CD4-positive, alpha-beta memory T cell (primary cell): ENCODE measurements at regions not wholly inside any gene's neighbourhood (a gene's known extent, or its start where the extent isn't known, plus 50 kb on each side); places are given as distances from the start of the nearest gene placed in this dataset.

ENCODE experiments used
- CTCF ChIA-PET: fragments of 350-600 bp; sonication (Branson Sonifier 250); formaldehyde crosslinking; loops from one replicate; lab custom pipeline; 2021; ENCODE audit warnings: inconsistent platforms; ENCODE audit not compliant: partially characterized antibody; lab: Charles Lee
- POLR2A ChIA-PET: fragments of 350-600 bp; sonication (Branson Sonifier 250); formaldehyde crosslinking; loops from one replicate; lab custom pipeline; 2021; ENCODE audit not compliant: partially characterized antibody; lab: Charles Lee
- DNase-seq, 5 donors: peaks; one replicate each; pipeline versions ENCODE4 v3.0.0 to v3.0.0-alpha.2; 2020 to 2022; ENCODE audit warnings: mixed read lengths in 1 of 5
- H3K27ac ChIP-seq: one replicate; pipeline ENCODE4 v1.7.0; 2013; ENCODE audit warnings: low read depth, low read length
- H3K27me3 ChIP-seq: 2 replicates; pipeline ENCODE4 v1.7.0; 2013; ENCODE audit warnings: mild to moderate bottlenecking, low read length, moderate library complexity; ENCODE audit not compliant: insufficient read depth
- H3K36me3 ChIP-seq: 2 replicates; pipeline ENCODE4 v1.7.0; 2013; ENCODE audit warnings: mild to moderate bottlenecking, low read length, moderate library complexity; ENCODE audit not compliant: insufficient read depth
- H3K4me1 ChIP-seq: 2 replicates; pipeline ENCODE4 v1.7.0; 2013; ENCODE audit warnings: mild to moderate bottlenecking, low read length, moderate library complexity; ENCODE audit not compliant: insufficient read depth
- H3K4me3 ChIP-seq, 2 donors: one replicate each; pipeline ENCODE4 v1.7.0; 2013; ENCODE audit warnings: low read length in 2 of 2, mild to moderate bottlenecking in 1 of 2
- H3K9me3 ChIP-seq, 2 donors: one replicate each; pipeline ENCODE4 v1.7.0; 2013; ENCODE audit warnings: low read length in 2 of 2, control low read depth in 1 of 2; ENCODE audit not compliant: control insufficient read depth in 1 of 2
- H3K27ac Mint-ChIP-seq, 7 donors: one replicate each; pipeline ENCODE4 v1.8.0; 2020 to 2021; ENCODE audit warnings: mixed read lengths in 7 of 7, mild to moderate bottlenecking in 6 of 7, inconsistent platforms in 3 of 7, moderate library complexity in 3 of 7
- H3K27me3 Mint-ChIP-seq, 2 donors: one replicate each; pipeline ENCODE4 v1.8.0; 2020 to 2021; ENCODE audit warnings: mixed read lengths in 2 of 2
- H3K36me3 Mint-ChIP-seq, 2 donors: one replicate each; pipeline ENCODE4 v1.8.0; 2020 to 2021; ENCODE audit warnings: mixed read lengths in 2 of 2, inconsistent platforms in 1 of 2, mild to moderate bottlenecking in 1 of 2
- H3K4me1 Mint-ChIP-seq, 4 donors: one replicate each; pipeline ENCODE4 v1.8.0; 2020 to 2021; ENCODE audit warnings: mixed read lengths in 4 of 4, mild to moderate bottlenecking in 1 of 4
- H3K4me3 Mint-ChIP-seq, 8 donors: one replicate each; pipeline ENCODE4 v1.8.0; 2020 to 2021; ENCODE audit warnings: mixed read lengths in 8 of 8, mild to moderate bottlenecking in 7 of 8, moderate library complexity in 6 of 8, inconsistent platforms in 3 of 8
- H3K9me3 Mint-ChIP-seq, 8 donors: one replicate each; pipeline ENCODE4 v1.8.0; 2020 to 2021; ENCODE audit warnings: mixed read lengths in 8 of 8, mild to moderate bottlenecking in 5 of 8, inconsistent platforms in 3 of 8, moderate library complexity in 1 of 8
- intact Hi-C: fragments of 100-400 bp; cut with micrococcal nuclease; formaldehyde crosslinking; loops from one replicate; pipeline ENCODE4 v1.15.1; 2023

DNA sequence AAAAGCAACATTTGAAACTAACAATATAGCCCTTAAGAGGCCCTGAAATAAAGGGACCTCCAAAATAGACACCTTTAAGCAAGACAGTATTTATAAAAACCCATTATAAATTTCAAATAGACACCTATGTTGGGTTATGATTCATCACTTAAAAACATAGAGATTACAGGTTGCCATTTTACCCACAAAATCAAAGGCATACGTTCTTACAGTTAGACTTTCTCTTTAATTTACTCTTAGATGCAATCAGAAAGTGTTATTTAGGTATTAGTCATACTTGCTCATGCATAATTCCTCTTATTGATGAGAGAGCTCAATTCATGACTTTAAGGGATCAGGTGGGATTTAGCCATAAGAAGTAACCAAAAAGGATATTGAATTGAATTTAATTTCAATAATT is 51.5 kb upstream of the TMEM200A start:
- no peaks in the 10 kb centered on the region for H3K4me1 Mint-ChIP-seq
- ChIA-PET CTCF (interaction anchor here (0.9 kb wide), 1 partner anchor 32 kb away, joined by 3 read pairs; no protein-coding TSS in a partner anchor), POLR2A (no interaction called here)
- no peaks in the 10 kb centered on the region for H3K9me3 Mint-ChIP-seq
- no peaks in the 10 kb centered on the region for H3K4me1 ChIP-seq
- H3K9me3 ChIP-seq: no peaks in the 10 kb centered on the region
- no peak overlapping the region for H3K4me3 Mint-ChIP-seq
- no peaks in the 10 kb centered on the region for H3K27me3 ChIP-seq
- H3K27ac Mint-ChIP-seq: no peak overlapping the region
- H3K36me3 Mint-ChIP-seq: no peaks in the 10 kb centered on the region
- H3K36me3 ChIP-seq: no peaks in the 10 kb centered on the region
- no peak overlapping the region for H3K4me3 ChIP-seq
- DNase-seq: no peak
- no peaks in the 10 kb centered on the region for H3K27me3 Mint-ChIP-seq
- no peak overlapping the region for H3K27ac ChIP-seq
- intact Hi-C loops: no loop called here

DNA sequence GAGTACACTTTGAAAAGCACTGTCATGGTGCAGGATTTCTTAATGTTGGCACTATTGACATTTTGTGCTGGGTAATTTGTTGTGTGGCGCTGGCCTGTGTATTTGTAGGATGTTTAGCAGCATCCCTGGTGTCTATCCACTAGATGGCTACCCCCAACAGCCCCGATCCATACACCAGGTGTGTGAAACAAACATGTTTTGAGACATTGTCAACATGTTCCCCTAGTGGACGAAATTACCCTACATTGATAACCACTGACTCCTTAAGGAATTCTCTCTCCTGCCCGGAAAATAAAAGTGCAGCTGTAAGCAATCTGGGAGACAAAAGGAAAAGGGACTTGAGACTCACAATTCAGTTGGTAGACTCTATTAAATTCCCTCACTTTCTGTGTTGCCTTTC is 52.6 kb upstream of the TMEM200A start:
- no peaks in the 10 kb centered on the region for H3K4me1 Mint-ChIP-seq
- H3K27ac ChIP-seq: no peak overlapping the region
- H3K9me3 Mint-ChIP-seq: no peaks in the 10 kb centered on the region
- POLR2A ChIA-PET: no interaction called here
- H3K27me3 Mint-ChIP-seq: no peaks in the 10 kb centered on the region
- H3K4me3 ChIP-seq: no peak overlapping the region
- CTCF ChIA-PET: interaction anchor here (0.8 to 1.0 kb wide), 4 partner anchors 9 to 385 kb away, joined by 3 to 4 read pairs (median 3); no protein-coding TSS in a partner anchor
- H3K4me1 ChIP-seq: no peaks in the 10 kb centered on the region
- no peak overlapping the region for H3K4me3 Mint-ChIP-seq
- intact Hi-C loops: no loop called here
- DNase-seq: no peak
- H3K27me3 ChIP-seq: no peaks in the 10 kb centered on the region
- H3K27ac Mint-ChIP-seq: no peak overlapping the region
- no peaks in the 10 kb centered on the region for H3K36me3 ChIP-seq
- H3K9me3 ChIP-seq: no peaks in the 10 kb centered on the region
- H3K36me3 Mint-ChIP-seq: no peaks in the 10 kb centered on the region

DNA sequence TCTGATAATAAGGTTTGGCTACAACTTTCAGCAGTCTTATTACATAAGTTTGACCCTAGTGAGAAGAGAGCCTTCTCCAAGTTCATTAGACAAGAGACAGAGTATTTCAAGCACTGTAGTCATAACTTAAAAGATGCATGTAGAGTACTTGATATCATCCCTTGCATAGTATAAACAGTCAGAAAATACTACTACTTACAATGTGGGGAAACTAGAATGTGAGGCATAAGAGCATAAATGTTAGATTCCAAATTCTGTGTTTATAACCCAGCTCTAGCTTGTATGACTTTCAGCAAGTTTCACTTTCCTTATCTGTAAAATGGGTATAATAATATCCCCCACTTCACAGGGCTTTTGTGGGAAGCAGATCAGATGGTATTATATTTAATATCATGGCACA is 56.8 kb upstream of the TMEM200A start:
- ChIA-PET POLR2A (no interaction called here), CTCF (no interaction called here)
- Histone ChIP-seq H3K9me3 (no peaks in the 10 kb centered on the region), H3K27me3 (no peaks in the 10 kb centered on the region), H3K27ac (no peak overlapping the region), H3K36me3 (no peaks in the 10 kb centered on the region), H3K4me3 (no peak overlapping the region), H3K4me1 (no peaks in the 10 kb centered on the region)
- no peaks in the 10 kb centered on the region for H3K4me1 Mint-ChIP-seq
- H3K4me3 Mint-ChIP-seq: no peak overlapping the region
- H3K27ac Mint-ChIP-seq: no peak overlapping the region
- no peak for DNase-seq
- no peaks in the 10 kb centered on the region for H3K27me3 Mint-ChIP-seq
- H3K9me3 Mint-ChIP-seq: no peaks in the 10 kb centered on the region
- intact Hi-C loops: no loop called here
- H3K36me3 Mint-ChIP-seq: no peaks in the 10 kb centered on the region

DNA sequence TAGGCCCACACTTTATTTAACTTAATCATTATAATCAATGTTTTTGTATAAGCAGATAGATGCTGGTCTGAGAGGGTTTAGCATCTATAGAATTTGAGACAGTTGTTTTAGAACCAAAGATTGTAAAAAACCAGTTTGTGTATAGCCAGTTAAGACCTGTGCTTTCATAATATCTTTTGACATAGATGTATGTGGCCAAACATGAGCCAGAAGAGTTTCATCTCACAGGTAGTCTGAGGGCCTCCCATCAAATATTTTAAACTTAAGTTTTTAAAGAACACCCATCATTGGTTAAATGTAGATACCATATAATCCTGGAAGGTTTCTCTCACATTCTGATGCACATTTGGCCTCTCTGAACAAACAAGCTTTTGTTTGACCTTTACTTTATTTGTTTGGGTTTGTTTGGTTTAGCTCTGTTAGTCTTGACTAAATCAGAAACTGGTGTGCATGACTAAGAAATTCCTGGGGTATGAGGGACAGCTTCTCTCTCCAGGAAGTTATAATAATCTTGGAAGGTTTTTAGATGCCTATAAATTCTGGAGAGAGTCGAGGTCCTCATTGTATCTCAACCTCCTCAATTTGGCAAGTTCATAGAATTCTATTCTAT is 58.0 kb upstream of the TMEM200A start:
- intact Hi-C loops: no loop called here
- Histone ChIP-seq H3K27me3 (no peaks in the 10 kb centered on the region), H3K27ac (no peak overlapping the region), H3K4me1 (no peaks in the 10 kb centered on the region), H3K36me3 (no peaks in the 10 kb centered on the region), H3K9me3 (no peaks in the 10 kb centered on the region), H3K4me3 (no peak overlapping the region)
- Mint-ChIP-seq H3K4me3 (no peak overlapping the region), H3K9me3 (peaks cover 0 to 4% (median 0%) of the 10 kb centered on the region in 8 donors), H3K4me1 (no peaks in the 10 kb centered on the region), H3K27me3 (no peaks in the 10 kb centered on the region), H3K36me3 (peaks cover 2 to 4% of the 10 kb centered on the region in 2 donors), H3K27ac (no peak overlapping the region)
- ChIA-PET POLR2A (no interaction called here), CTCF (interaction anchor here (0.8 to 1.1 kb wide), 2 partner anchors 9 to 14 kb away, joined by 3 read pairs; no protein-coding TSS in a partner anchor)
- no peak for DNase-seq

DNA sequence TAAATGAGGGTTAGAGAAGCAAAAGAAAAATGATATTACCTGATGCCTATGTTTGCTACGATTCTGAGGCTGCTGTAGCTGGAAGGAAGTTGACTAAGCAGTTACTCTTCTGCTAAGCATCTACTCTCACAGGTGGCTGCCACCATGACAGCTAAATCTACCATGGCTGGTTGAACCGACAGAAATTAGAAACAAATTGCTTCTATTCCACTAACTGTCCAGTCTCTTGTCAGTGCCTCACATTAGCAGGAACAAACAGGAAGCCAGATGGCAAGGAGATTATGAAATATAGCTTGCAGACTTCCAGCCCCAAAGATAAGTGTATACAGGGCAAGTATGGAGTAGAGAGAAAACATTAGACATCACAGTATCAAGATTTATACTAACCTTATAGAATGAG is 59.4 kb upstream of the TMEM200A start:
- Histone ChIP-seq H3K4me3 (no peak overlapping the region), H3K4me1 (no peaks in the 10 kb centered on the region), H3K36me3 (no peaks in the 10 kb centered on the region), H3K27me3 (no peaks in the 10 kb centered on the region), H3K27ac (no peak overlapping the region), H3K9me3 (no peaks in the 10 kb centered on the region)
- Mint-ChIP-seq H3K4me3 (no peak overlapping the region), H3K27ac (no peak overlapping the region), H3K9me3 (peaks cover 0 to 9% (median 3%) of the 10 kb centered on the region in 8 donors), H3K4me1 (no peaks in the 10 kb centered on the region), H3K36me3 (peaks cover 2 to 4% of the 10 kb centered on the region in 2 donors), H3K27me3 (no peaks in the 10 kb centered on the region)
- no peak for DNase-seq
- POLR2A ChIA-PET: no interaction called here
- intact Hi-C loops: no loop called here
- CTCF ChIA-PET: interaction anchor here (1.1 kb wide), 1 partner anchor 392 kb away, joined by 4 read pairs; no protein-coding TSS in a partner anchor

DNA sequence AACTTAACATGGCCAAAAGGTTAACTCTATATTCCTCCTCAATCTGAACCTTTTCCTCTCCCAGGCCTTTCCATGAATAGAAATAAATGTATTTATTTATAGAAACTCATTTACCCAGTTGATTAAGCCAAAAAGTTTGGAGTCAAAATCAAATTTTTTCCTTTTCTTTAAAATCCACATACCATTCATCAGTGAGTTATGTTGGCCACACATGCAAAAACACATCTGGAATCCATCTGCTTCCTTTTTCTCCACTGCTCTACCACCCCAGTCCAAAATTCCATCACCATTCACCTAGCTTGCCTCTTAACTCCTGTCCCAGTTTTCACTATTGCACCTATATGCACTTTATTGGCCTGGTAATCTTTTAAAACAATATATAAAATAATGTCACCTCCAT is 62.4 kb upstream of the TMEM200A start:
- Mint-ChIP-seq H3K4me3 (no peak overlapping the region), H3K4me1 (no peaks in the 10 kb centered on the region), H3K27me3 (no peaks in the 10 kb centered on the region), H3K9me3 (peaks cover 2 to 11% (median 5%) of the 10 kb centered on the region in 8 donors), H3K27ac (no peak overlapping the region), H3K36me3 (peaks cover 2 to 4% of the 10 kb centered on the region in 2 donors)
- no peak for DNase-seq
- no peaks in the 10 kb centered on the region for H3K36me3 ChIP-seq
- H3K27ac ChIP-seq: no peak overlapping the region
- H3K27me3 ChIP-seq: no peaks in the 10 kb centered on the region
- intact Hi-C loops: no loop called here
- POLR2A ChIA-PET: no interaction called here
- H3K4me1 ChIP-seq: no peaks in the 10 kb centered on the region
- CTCF ChIA-PET: no interaction called here
- no peak overlapping the region for H3K4me3 ChIP-seq
- H3K9me3 ChIP-seq: no peaks in the 10 kb centered on the region

DNA sequence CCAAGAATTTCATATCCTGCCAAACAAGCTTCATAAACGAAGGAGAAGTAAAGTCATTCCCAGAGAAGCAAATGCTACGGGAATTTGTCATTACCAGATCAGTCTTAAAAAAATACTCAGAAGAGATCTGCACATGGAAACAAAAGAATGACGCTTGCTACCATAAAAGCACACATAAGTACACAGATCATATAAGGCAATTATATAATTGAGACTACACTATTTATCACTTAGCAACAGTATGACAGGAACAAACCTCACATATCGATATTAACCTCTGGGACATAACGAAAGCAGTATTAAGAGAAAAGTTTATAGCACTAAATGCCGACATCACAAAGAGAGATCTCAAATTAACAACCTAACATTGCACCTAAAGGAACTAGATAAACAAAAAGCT is 67.6 kb upstream of the TMEM200A start:
- Histone ChIP-seq H3K9me3 (no peaks in the 10 kb centered on the region), H3K36me3 (no peaks in the 10 kb centered on the region), H3K4me3 (no peak overlapping the region), H3K27ac (no peak overlapping the region), H3K4me1 (no peaks in the 10 kb centered on the region), H3K27me3 (no peaks in the 10 kb centered on the region)
- intact Hi-C loops: no loop called here
- Mint-ChIP-seq H3K27me3 (no peaks in the 10 kb centered on the region), H3K27ac (no peak overlapping the region), H3K9me3 (peaks cover 0 to 11% (median 8%) of the 10 kb centered on the region in 8 donors), H3K36me3 (peaks cover 2 to 4% of the 10 kb centered on the region in 2 donors), H3K4me3 (no peak overlapping the region), H3K4me1 (peaks cover 0 to 3% (median 0%) of the 10 kb centered on the region in 4 donors)
- POLR2A ChIA-PET: no interaction called here
- no peak for DNase-seq
- CTCF ChIA-PET: no interaction called here
